HCT116 (cell line): ENCODE measurements at regions not wholly inside any gene's neighbourhood (a gene's known extent, or its start where the extent isn't known, plus 50 kb on each side); places are given as distances from the start of the nearest gene placed in this dataset.

Experiments used
- ATAC-seq: fragments of 200-7000 bp; cut with Tn5 transposase; 2 replicates; pipeline ENCODE4 v1.9.1; 2020; ENCODE audit warnings: mild to moderate bottlenecking, moderate library complexity
- BruUV-seq: library from RNA; stranded (reverse); fragments of 400-500 nt; replicated peaks from 2 replicates; lab custom pipeline; 2021; lab: Mats Ljungman, UMichigan
- CTCF ChIA-PET: fragments of 300-600 bp; sonication (Branson Sonifier 250); formaldehyde crosslinking; loops from one replicate; lab custom pipeline; 2021; ENCODE audit warnings: antibody characterized with exemption; lab: Charles Lee
- POLR2A ChIA-PET: fragments of 300-600, 350-600 bp; sonication (Branson Sonifier 250); formaldehyde crosslinking; loops from one replicate; lab custom pipeline; 2021; ENCODE audit warnings: antibody characterized with exemption; lab: Charles Lee
- RAD21 ChIA-PET, 2 experiments: fragments of 300-600 bp; sonication (Branson Sonifier 250); formaldehyde crosslinking; loops; one replicate each; lab custom pipeline; 2023; ENCODE audit warnings: low total read pairs in 2 of 2; ENCODE audit not compliant: uncharacterized antibody in 2 of 2, unreplicated experiment in 2 of 2, low non-redundant PET in 1 of 2; lab: Charles Lee
- DNase-seq: peaks from one replicate; pipeline ENCODE4 v3.0.0-alpha.2; 2010; ENCODE audit warnings: low read depth, low spot score
- H2AFZ ChIP-seq: fragments of 200-600 bp; shearing (Covaris generic), sonication (generic); 2 replicates; pipeline ENCODE4 v1.6.1; 2017; ENCODE audit warnings: low read depth, mixed run types, mixed read lengths, antibody characterized with exemption, low read length; ENCODE audit not compliant: poor library complexity, severe bottlenecking
- H3K27ac ChIP-seq: 2 replicates; pipeline ENCODE4 v1.5.1; 2012; ENCODE audit warnings: low read depth, low read length
- H3K27me3 ChIP-seq: fragments of 200-600 bp; sonication (generic); 2 replicates; pipeline ENCODE4 v1.6.1; 2016; ENCODE audit warnings: mixed run types, low read length, mixed read lengths; ENCODE audit not compliant: insufficient read depth
- H3K36me3 ChIP-seq, 2 experiments: fragments of 200-500 bp in 1 of 2; fragments of 200-600 bp in 1 of 2; sonication (Bioruptor generic) in 1 of 2; sonication (generic) in 1 of 2; 2 replicates each; pipeline versions ENCODE4 v1.5.1 to v1.6.1; 2014 to 2016; ENCODE audit warnings: low read length in 2 of 2, inconsistent platforms in 1 of 2, mixed read lengths in 1 of 2, mixed run types in 1 of 2; ENCODE audit not compliant: insufficient read depth in 2 of 2, control insufficient read depth in 1 of 2
- H3K4me1 ChIP-seq, 2 experiments: fragments of 200-600 bp in 1 of 2; sonication (generic) in 1 of 2; 2 replicates each; pipeline versions ENCODE4 v1.5.1 to v1.6.1; 2012 to 2017; ENCODE audit warnings: low read length in 2 of 2, inconsistent platforms in 1 of 2, mild to moderate bottlenecking in 1 of 2, mixed read lengths in 1 of 2, mixed run types in 1 of 2, moderate library complexity in 1 of 2; ENCODE audit not compliant: insufficient read depth in 2 of 2, control insufficient read depth in 1 of 2
- H3K4me2 ChIP-seq: fragments of 200-600 bp; sonication (generic); 2 replicates; pipeline ENCODE4 v1.6.1; 2017; ENCODE audit warnings: mixed run types, low read length, mixed read lengths
- H3K4me3 ChIP-seq, 2 experiments: fragments of 200-600 bp in 1 of 2; sonication (generic) in 1 of 2; replicated peaks in 1 of 2; 2 replicates each; pipeline ENCODE4 v1.5.1; 2011 to 2016; ENCODE audit warnings: low read length in 2 of 2, control low read depth in 1 of 2, low read depth in 1 of 2, mild to moderate bottlenecking in 1 of 2, mixed read lengths in 1 of 2, mixed run types in 1 of 2
- H3K79me2 ChIP-seq: fragments of 200-600 bp; sonication (generic); 2 replicates; pipeline ENCODE4 v1.6.1; 2017; ENCODE audit warnings: mild to moderate bottlenecking, mixed run types, low read length, moderate library complexity, mixed read lengths; ENCODE audit not compliant: insufficient read depth
- H3K9ac ChIP-seq: fragments of 200-600 bp; sonication (generic); 2 replicates; pipeline ENCODE4 v1.6.1; 2016; ENCODE audit warnings: low read length, mixed read lengths
- H3K9me2 ChIP-seq: fragments of 200-600 bp; sonication (generic), shearing (Covaris generic); 2 replicates; pipeline ENCODE4 v1.6.1; 2017; ENCODE audit warnings: mixed run types, mild to moderate bottlenecking, moderate library complexity; ENCODE audit not compliant: insufficient read depth
- H3K9me3 ChIP-seq, 2 experiments: fragments of 200-500 bp in 1 of 2; fragments of 200-600 bp in 1 of 2; sonication (Bioruptor generic) in 1 of 2; sonication (generic) in 1 of 2; 2 replicates each; pipeline ENCODE4 v1.6.1; 2014 to 2017; ENCODE audit warnings: low read length in 2 of 2, mixed read lengths in 2 of 2, inconsistent platforms in 1 of 2, low read depth in 1 of 2, mild to moderate bottlenecking in 1 of 2, mixed run types in 1 of 2, moderate library complexity in 1 of 2; ENCODE audit not compliant: control insufficient read depth in 1 of 2, insufficient read depth in 1 of 2
- H4K20me1 ChIP-seq: fragments of 200-600 bp; sonication (generic), shearing (Covaris generic); 2 replicates; pipeline ENCODE4 v1.6.1; 2017; ENCODE audit warnings: mixed run types, mild to moderate bottlenecking, moderate library complexity; ENCODE audit not compliant: insufficient read depth
- CBX3 ChIP-seq: IDR thresholded peaks from 2 replicates; pipeline ENCODE4 v1.6.1; 2012; ENCODE audit warnings: low read depth
- EZH2 ChIP-seq: fragments of 200-600 bp; sonication (generic); IDR thresholded peaks from 2 replicates; pipeline ENCODE4 v1.6.1; 2017; ENCODE audit warnings: antibody characterized with exemption, mixed run types
- EZH2phosphoT487 ChIP-seq: fragments of 200-600 bp; IDR thresholded peaks from 2 replicates; pipeline ENCODE4 v1.6.1; 2018; ENCODE audit warnings: antibody characterized with exemption, borderline replicate concordance
- POLR2A ChIP-seq: IDR thresholded peaks from 2 replicates; pipeline ENCODE4 v1.7.0; 2011; ENCODE audit warnings: borderline replicate concordance; ENCODE audit not compliant: insufficient read depth, insufficient read length; ENCODE audit errors: extremely low read depth
- POLR2AphosphoS5 ChIP-seq: IDR thresholded peaks from 2 replicates; pipeline ENCODE4 v1.6.1; 2011; ENCODE audit warnings: mild to moderate bottlenecking, low read depth, low read length, moderate library complexity
- RAD21 ChIP-seq: IDR thresholded peaks from 2 replicates; pipeline ENCODE4 v1.6.1; 2012; ENCODE audit warnings: low read depth, mild to moderate bottlenecking
- SIN3A ChIP-seq: IDR thresholded peaks from 2 replicates; pipeline ENCODE4 v1.6.1; 2012; ENCODE audit warnings: low read depth
- SP1 ChIP-seq: IDR thresholded peaks from 2 replicates; pipeline ENCODE4 v1.6.1; 2012; ENCODE audit warnings: low read depth
- SRF ChIP-seq: IDR thresholded peaks from 2 replicates; pipeline ENCODE4 v1.6.1; 2012; ENCODE audit warnings: low read depth
- TCF7L2 ChIP-seq: IDR thresholded peaks from 2 replicates; pipeline ENCODE4 v1.7.0; 2011; ENCODE audit warnings: borderline replicate concordance, inconsistent platforms; ENCODE audit not compliant: insufficient read depth, insufficient read length; ENCODE audit errors: extremely low read depth
- YY1 ChIP-seq: IDR thresholded peaks from 2 replicates; pipeline ENCODE4 v1.6.1; 2011; ENCODE audit warnings: low read length, low read depth, moderate library complexity, mild to moderate bottlenecking; ENCODE audit not compliant: insufficient replicate concordance; ENCODE audit errors: extremely low read depth
- ZNF274 ChIP-seq: fragments of 200-500 bp; sonication (Bioruptor generic); IDR thresholded peaks from 2 replicates; pipeline ENCODE4 v1.6.1; 2014; ENCODE audit warnings: mild to moderate bottlenecking, low read depth, low read length, inconsistent platforms
- intact Hi-C: fragments of 100-400 bp; cut with micrococcal nuclease; formaldehyde crosslinking; loops from 2 replicates; pipeline ENCODE4 v1.10.0; 2022
- TF ChIP-seq, protein P1 (sequence below), 3 experiments: fragments of 200-600 bp in 1 of 3; sonication (generic) in 1 of 3; IDR thresholded peaks in 2 of 3; conservative IDR thresholded peaks in 1 of 3; 2 replicates each; pipeline ENCODE4 v1.5.1; 2012 to 2017; ENCODE audit warnings: low read depth in 2 of 3, low read length in 2 of 3, antibody characterized with exemption in 1 of 3, borderline replicate concordance in 1 of 3, control low read depth in 1 of 3, mild to moderate bottlenecking in 1 of 3, mixed read lengths in 1 of 3, mixed run types in 1 of 3, moderate library complexity in 1 of 3; ENCODE audit not compliant: insufficient read depth in 1 of 3
- TF ChIP-seq, protein P2 (sequence below): IDR thresholded peaks from 2 replicates; pipeline ENCODE4 v1.6.1; 2012

DNA sequence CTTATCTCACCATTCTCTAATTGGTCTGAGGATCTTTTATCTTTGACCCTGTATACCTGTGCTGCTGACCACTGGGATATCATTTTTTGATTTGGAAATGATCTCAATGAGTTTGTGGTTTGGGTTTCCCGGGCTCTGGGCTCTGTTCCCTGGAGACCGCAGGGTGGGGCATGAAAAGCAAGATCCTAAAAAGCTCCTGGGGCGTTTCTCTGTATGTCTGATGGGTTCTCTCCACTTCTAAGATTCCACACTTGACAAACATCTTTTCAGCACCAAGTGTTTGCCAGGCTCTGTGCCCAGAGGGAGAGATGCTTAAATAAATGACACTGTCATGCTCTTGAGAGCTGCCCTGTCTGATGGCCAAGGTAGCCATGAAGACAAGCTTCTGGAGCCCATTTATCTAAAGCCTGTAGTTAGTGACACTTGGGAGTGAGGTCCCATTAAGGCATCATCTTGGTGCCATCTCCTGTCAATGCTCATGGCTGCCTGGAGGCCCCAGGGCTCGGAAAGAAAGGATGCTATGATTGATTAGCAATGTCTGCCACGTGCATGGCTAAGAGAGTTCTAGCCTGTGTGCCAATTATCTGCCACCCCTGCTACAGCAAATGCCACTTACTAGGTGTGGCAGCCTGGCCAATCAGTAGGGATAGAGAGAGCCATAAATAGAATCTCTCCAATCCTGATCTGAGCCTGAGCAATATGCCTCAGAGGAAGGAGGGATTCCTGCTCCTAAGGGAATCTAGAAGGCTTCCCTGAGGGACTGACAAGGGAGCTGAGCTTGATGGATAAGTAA is 531.6 kb downstream of the MN1 start:
- Histone ChIP-seq H3K27ac (no peak overlapping the region), H2AFZ (no peak overlapping the region), H3K4me3 (no peak overlapping the region), H3K79me2 (no peaks in the 10 kb centered on the region), H3K9ac (no peak overlapping the region), H3K36me3 (no peaks in the 10 kb centered on the region), H3K4me1 (no peaks in the 10 kb centered on the region), H3K4me2 (no peak overlapping the region), H3K9me2 (no peaks in the 10 kb centered on the region), H3K9me3 (no peaks in the 10 kb centered on the region), H4K20me1 (no peaks in the 10 kb centered on the region), H3K27me3 (peaks cover 26% of the 10 kb centered on the region)
- ChIA-PET CTCF (no interaction called here), POLR2A (no interaction called here), RAD21 (no interaction called here)
- BruUV-seq, result no TSS peak
- ATAC-seq (peak; percentile 34; the same call in 1 of the 2 replicates), DNase-seq (no peak)
- intact Hi-C loops, result no loop called here
- no peak for TF ChIP-seq EZH2phosphoT487

DNA sequence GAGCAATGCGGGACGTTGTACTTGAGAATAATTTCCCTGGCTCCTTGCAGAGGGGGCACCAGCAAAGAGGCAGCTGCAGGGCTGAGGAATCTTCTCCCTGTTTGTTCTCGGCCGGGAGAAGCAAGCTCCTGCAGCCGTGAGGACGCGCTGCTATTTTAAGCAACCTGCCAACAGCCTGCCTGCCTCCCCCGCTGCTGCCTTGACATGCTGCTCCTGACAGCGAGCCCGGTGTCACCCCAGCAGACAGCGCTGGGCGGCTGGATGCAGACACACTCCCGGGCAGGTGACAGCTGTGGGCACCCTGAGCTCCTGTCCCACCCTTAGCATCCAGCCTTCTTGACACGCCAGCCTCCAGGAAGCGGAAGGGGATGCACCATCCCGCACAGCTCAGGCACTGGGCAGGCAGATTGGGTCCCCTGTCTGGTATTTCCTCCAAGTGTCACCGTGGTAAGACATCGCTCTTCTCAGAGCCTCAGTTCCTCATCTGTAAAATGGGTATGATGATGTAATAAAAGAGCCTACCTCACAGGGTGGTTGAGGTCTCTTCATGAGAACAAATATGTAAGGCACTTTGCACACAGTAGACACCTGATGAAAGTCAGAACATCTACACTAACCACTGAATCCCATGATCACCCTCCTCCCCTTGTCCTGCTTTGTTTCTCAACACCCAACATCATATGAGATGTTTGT is 530.6 kb downstream of the MN1 start:
- DNase-seq, result no peak
- TF ChIP-seq EZH2 (no peak), YY1 (no peak), ZNF274 (no peak), SRF (no peak), TCF7L2 (no peak), CBX3 (no peak), RAD21 (no peak), EZH2phosphoT487 (no peak), POLR2A (no peak), POLR2AphosphoS5 (no peak), SP1 (no peak), SIN3A (no peak)
- TF ChIP-seq, protein P1, sequence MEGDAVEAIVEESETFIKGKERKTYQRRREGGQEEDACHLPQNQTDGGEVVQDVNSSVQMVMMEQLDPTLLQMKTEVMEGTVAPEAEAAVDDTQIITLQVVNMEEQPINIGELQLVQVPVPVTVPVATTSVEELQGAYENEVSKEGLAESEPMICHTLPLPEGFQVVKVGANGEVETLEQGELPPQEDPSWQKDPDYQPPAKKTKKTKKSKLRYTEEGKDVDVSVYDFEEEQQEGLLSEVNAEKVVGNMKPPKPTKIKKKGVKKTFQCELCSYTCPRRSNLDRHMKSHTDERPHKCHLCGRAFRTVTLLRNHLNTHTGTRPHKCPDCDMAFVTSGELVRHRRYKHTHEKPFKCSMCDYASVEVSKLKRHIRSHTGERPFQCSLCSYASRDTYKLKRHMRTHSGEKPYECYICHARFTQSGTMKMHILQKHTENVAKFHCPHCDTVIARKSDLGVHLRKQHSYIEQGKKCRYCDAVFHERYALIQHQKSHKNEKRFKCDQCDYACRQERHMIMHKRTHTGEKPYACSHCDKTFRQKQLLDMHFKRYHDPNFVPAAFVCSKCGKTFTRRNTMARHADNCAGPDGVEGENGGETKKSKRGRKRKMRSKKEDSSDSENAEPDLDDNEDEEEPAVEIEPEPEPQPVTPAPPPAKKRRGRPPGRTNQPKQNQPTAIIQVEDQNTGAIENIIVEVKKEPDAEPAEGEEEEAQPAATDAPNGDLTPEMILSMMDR (IDR thresholded peaks at IDR 0.05 in 2 of 3, conservative IDR thresholded peaks at IDR 0.05 in 1 of 3; ENCODE audit: borderline replicate concordance in 1 of 3, insufficient read depth in 1 of 3, low read depth in 2 of 3, low read length in 2 of 3), result no peak
- TF ChIP-seq, protein P2, sequence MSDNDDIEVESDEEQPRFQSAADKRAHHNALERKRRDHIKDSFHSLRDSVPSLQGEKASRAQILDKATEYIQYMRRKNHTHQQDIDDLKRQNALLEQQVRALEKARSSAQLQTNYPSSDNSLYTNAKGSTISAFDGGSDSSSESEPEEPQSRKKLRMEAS, result no peak

More for the DNA sequence above, 530.6 kb downstream of the MN1 start:
- Histone ChIP-seq H3K79me2 (no peaks in the 10 kb centered on the region), H4K20me1 (no peaks in the 10 kb centered on the region), H3K27ac (no peak overlapping the region), H3K4me1 (no peaks in the 10 kb centered on the region), H2AFZ (no peak overlapping the region), H3K4me2 (no peak overlapping the region), H3K9ac (no peak overlapping the region), H3K27me3 (peaks cover 34% of the 10 kb centered on the region), H3K4me3 (no peak overlapping the region), H3K9me3 (no peaks in the 10 kb centered on the region), H3K9me2 (no peaks in the 10 kb centered on the region), H3K36me3 (no peaks in the 10 kb centered on the region)
- POLR2A ChIA-PET, result no interaction called here
- no TSS peak for BruUV-seq
- CTCF ChIA-PET, result no interaction called here
- intact Hi-C loops, result no loop called here
- RAD21 ChIA-PET, result no interaction called here
- ATAC-seq, result no peak
